AG04450 (cell line): ENCODE measurements at regions not wholly inside any gene's neighbourhood (a gene's known extent, or its start where the extent isn't known, plus 50 kb on each side); places are given as distances from the start of the nearest gene placed in this dataset.

Experiments
- CTCF ChIA-PET: fragments of 300-600, 350-600 bp; formaldehyde crosslinking; extraction: SDS; loops from one replicate; lab custom pipeline; 2022; ENCODE audit warnings: antibody characterized with exemption, inconsistent platforms; lab: Charles Lee
- POLR2A ChIA-PET: fragments of 350-600 bp; formaldehyde crosslinking; extraction: SDS; loops from one replicate; lab custom pipeline; 2021; ENCODE audit warnings: antibody characterized with exemption, inconsistent platforms; lab: Yijun Ruan, JAX
- DNase-seq: peaks from one replicate; pipeline ENCODE4 v3.0.0-alpha.2; 2011; ENCODE audit warnings: low read depth, low spot score
- H3K27ac ChIP-seq: one replicate; pipeline ENCODE4 v1.5.1; 2012; ENCODE audit warnings: low read depth, low read length, control low read depth
- H3K27me3 ChIP-seq: one replicate; pipeline ENCODE4 v1.6.0; 2012; ENCODE audit warnings: low read length; ENCODE audit not compliant: control insufficient read depth, insufficient read depth
- H3K4me3 ChIP-seq: 2 replicates; pipeline ENCODE4 v1.5.1; 2011; ENCODE audit warnings: mild to moderate bottlenecking, low read depth, low read length, control low read depth
- H3K9me3 ChIP-seq: 2 replicates; pipeline ENCODE4 v1.5.1; 2012; ENCODE audit warnings: low read length; ENCODE audit not compliant: control insufficient read depth, insufficient read depth
- CTCF ChIP-seq: IDR thresholded peaks from 2 replicates; pipeline ENCODE4 v1.5.1; 2011; ENCODE audit warnings: low read depth, low read length, control low read depth, inconsistent platforms

DNA sequence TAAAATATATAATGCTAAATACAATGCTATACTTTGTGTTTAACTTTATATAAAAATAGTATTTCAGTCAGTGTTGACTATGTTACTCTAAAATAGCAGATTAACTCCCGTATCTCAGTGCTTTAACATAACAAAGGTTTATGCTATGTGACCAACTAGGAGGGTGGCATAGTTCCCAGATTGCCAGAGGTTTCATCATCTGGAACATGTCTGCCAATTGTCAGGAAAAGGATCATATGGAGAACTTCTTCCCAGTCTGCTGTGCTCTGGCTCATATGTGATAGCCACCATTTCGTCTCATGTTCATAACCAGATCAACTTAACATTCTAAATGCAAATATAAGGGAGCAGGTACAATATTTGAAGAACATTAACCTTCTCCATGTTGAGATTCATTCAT lies 720.2 kb downstream of the MCTP2 start:
- no peak for DNase-seq
- Histone ChIP-seq H3K27ac (no peak overlapping the region), H3K4me3 (no peak overlapping the region), H3K9me3 (no peaks in the 10 kb centered on the region), H3K27me3 (no peaks in the 10 kb centered on the region)
- POLR2A ChIA-PET = no interaction called here
- CTCF ChIA-PET = no interaction called here
- TF ChIP-seq CTCF = no peak

DNA sequence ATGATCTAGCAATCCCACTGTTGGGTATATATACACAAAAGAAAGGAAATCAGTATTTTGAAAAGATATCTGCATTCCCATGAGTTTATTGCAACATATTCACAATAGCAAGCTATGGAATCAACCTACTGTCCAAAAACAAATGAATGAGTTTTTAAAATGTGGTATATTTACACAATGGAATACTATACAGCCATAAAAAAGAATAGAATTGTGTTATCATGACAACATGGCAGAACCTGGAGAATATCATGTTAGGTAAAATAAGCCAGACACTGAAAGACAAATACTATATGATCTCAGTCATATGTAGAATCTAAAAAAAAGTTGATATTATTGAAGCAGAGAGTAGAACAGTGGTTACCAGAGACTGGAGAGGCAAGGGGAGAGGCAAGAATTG lies 732.6 kb downstream of the MCTP2 start:
- Histone ChIP-seq H3K27me3 (no peaks in the 10 kb centered on the region), H3K27ac (no peak overlapping the region), H3K9me3 (no peaks in the 10 kb centered on the region), H3K4me3 (no peak overlapping the region)
- no peak for TF ChIP-seq CTCF
- DNase-seq = no peak
- POLR2A ChIA-PET = no interaction called here
- CTCF ChIA-PET = no interaction called here

DNA sequence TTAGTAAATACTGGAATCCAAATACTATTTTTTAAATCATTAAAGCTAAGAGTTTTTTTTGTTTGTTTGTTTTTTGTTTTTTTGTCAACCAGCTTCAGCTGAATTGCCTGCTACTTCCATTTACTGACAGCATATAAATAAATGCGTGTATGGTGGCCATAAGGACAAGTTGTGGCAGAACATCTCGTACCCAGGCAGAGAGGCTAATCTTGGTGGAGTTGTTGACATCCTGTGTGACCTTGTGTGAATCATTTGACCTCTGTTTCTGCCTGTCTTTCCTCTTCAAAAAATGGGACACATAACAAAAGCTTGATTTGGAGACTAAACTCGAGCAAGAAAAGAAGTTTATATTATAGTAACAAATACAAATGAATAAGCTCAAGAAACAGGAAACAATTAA lies 734.2 kb downstream of the MCTP2 start:
- H3K27ac ChIP-seq = no peak overlapping the region
- no peak overlapping the region for H3K4me3 ChIP-seq
- no peak for TF ChIP-seq CTCF
- DNase-seq = no peak
- CTCF ChIA-PET = no interaction called here
- no peaks in the 10 kb centered on the region for H3K9me3 ChIP-seq
- H3K27me3 ChIP-seq = no peaks in the 10 kb centered on the region
- POLR2A ChIA-PET = no interaction called here

GRCh38 chr15:94968133-94968532 lies 736.8 kb downstream of the MCTP2 start:
- DNase-seq = no peak
- TF ChIP-seq CTCF = no peak
- H3K27ac ChIP-seq = no peak overlapping the region
- no peaks in the 10 kb centered on the region for H3K9me3 ChIP-seq
- ChIA-PET POLR2A (no interaction called here), CTCF (no interaction called here)
- no peaks in the 10 kb centered on the region for H3K27me3 ChIP-seq
- no peak overlapping the region for H3K4me3 ChIP-seq

DNA sequence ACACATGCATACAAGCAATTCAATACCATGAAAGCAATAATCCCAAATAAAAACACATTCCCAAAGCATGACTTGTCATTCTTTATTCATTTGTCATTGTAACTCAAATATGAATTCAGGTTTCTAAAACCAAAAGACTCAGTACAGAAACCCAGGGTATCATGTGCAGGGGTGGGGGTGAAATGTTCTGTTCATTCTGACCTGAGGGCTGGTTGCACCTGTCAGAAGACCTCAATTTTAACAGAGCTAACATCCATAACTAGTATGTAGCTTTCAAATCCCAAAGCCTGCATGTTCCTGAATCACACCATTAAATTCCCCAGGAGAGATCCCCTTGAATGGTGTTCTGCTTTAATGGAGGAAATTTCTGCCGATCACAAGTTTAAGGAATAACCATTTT lies 738.7 kb downstream of the MCTP2 start:
- H3K4me3 ChIP-seq = no peak overlapping the region
- TF ChIP-seq CTCF = no peak
- no peaks in the 10 kb centered on the region; the same call in 1 of the 2 replicates for H3K9me3 ChIP-seq
- CTCF ChIA-PET = no interaction called here
- no peak for DNase-seq
- H3K27me3 ChIP-seq = no peaks in the 10 kb centered on the region
- H3K27ac ChIP-seq = no peak overlapping the region
- POLR2A ChIA-PET = no interaction called here
